ENCODE measurements at regions not wholly inside any gene's neighbourhood (a gene's known extent, or its start where the extent isn't known, plus 50 kb on each side); places are given as distances from the start of the nearest gene placed in this dataset.

GRCh38 chr4:175412746-175413145, 399.3 kb downstream of the GPM6A start:
- TF ChIP-seq, protein P1, sequence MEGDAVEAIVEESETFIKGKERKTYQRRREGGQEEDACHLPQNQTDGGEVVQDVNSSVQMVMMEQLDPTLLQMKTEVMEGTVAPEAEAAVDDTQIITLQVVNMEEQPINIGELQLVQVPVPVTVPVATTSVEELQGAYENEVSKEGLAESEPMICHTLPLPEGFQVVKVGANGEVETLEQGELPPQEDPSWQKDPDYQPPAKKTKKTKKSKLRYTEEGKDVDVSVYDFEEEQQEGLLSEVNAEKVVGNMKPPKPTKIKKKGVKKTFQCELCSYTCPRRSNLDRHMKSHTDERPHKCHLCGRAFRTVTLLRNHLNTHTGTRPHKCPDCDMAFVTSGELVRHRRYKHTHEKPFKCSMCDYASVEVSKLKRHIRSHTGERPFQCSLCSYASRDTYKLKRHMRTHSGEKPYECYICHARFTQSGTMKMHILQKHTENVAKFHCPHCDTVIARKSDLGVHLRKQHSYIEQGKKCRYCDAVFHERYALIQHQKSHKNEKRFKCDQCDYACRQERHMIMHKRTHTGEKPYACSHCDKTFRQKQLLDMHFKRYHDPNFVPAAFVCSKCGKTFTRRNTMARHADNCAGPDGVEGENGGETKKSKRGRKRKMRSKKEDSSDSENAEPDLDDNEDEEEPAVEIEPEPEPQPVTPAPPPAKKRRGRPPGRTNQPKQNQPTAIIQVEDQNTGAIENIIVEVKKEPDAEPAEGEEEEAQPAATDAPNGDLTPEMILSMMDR (conservative IDR thresholded peaks at IDR 0.05): no peak
- no peak for TF ChIP-seq ZFX (IDR thresholded peaks at IDR 0.05)

GRCh38 chr4:175413561-175413960, 398.5 kb downstream of the GPM6A start:
- no peak for TF ChIP-seq ZFX (IDR thresholded peaks at IDR 0.05)
- TF ChIP-seq, protein P1 (conservative IDR thresholded peaks at IDR 0.05): no peak

More at GRCh38 chr4:175412746-175413145, 399.3 kb downstream of the GPM6A start:
- no peak overlapping the region for H3K27ac ChIP-seq

GRCh38 chr4:175414602-175415001, 397.5 kb downstream of the GPM6A start:
- H3K27ac ChIP-seq: no peak overlapping the region
- TF ChIP-seq, protein P1 (conservative IDR thresholded peaks at IDR 0.05): no peak
- TF ChIP-seq ZFX (IDR thresholded peaks at IDR 0.05): no peak

More at GRCh38 chr4:175413561-175413960, 398.5 kb downstream of the GPM6A start:
- no peak overlapping the region for H3K27ac ChIP-seq

DNA sequence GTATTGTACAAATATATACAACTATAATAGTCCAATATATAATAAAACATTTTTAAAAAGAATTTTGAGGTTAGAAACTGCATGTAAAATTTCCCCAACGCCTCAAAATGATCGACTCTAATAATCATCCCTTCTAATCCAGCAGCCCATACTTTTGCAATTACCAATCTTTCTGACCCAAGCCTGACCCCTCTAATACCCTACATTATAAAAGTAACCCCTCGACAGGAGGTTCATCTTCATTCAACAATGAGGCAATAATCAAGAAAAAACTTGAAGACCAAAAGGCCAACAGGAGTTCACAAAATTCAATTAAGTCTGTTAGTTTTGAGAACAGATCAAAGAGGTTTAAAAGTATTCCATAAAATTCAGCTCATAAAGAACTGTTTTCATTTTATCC, 393.5 kb downstream of the GPM6A start:
- no peak for TF ChIP-seq ZFX (IDR thresholded peaks at IDR 0.05)
- TF ChIP-seq, protein P1 (conservative IDR thresholded peaks at IDR 0.05): no peak
- H3K27ac ChIP-seq: no peak overlapping the region

- no peak overlapping the region for H3K27ac ChIP-seq
These were observed 392.8 kb downstream of the GPM6A start for GRCh38 chr4:175419236-175419718.

GRCh38 chr4:175421506-175421905, 390.6 kb downstream of the GPM6A start:
- TF ChIP-seq, protein P1 (conservative IDR thresholded peaks at IDR 0.05): no peak
- no peak overlapping the region for H3K27ac ChIP-seq

More at GRCh38 chr4:175419236-175419718, 392.8 kb downstream of the GPM6A start:
- TF ChIP-seq, protein P1 (conservative IDR thresholded peaks at IDR 0.05): no peak
- TF ChIP-seq ZFX (IDR thresholded peaks at IDR 0.05): no peak

DNA sequence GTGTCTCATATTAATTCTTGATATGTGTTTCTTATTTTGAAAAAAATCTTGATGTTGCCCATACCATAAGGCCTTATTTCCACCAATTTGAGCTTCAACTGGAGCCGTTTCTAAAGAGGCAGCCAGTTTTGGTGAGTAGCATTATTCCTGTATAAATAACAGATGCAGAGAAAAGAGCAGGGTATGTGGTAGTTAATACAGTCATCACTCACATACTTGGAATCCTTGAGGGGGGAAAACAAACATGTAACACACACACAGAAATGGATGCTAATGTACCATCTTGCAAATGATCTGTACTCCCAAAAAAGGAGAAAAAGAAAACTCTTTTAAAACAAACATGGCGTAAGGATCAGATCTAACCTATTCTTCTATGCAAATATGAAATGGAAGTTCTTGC, 389.7 kb downstream of the GPM6A start:
- TF ChIP-seq ZFX (IDR thresholded peaks at IDR 0.05): no peak
- TF ChIP-seq, protein P1 (conservative IDR thresholded peaks at IDR 0.05): no peak
- no peak overlapping the region for H3K27ac ChIP-seq
